ENCODE measurements at regions not wholly inside any gene's neighbourhood (a gene's known extent, or its start where the extent isn't known, plus 50 kb on each side); places are given as distances from the start of the nearest gene placed in this dataset. TPM values are rescaled to one million over a fixed set of nuclear protein-coding genes. Genes with fewer than 3 reads are reported as not detected.

DNA sequence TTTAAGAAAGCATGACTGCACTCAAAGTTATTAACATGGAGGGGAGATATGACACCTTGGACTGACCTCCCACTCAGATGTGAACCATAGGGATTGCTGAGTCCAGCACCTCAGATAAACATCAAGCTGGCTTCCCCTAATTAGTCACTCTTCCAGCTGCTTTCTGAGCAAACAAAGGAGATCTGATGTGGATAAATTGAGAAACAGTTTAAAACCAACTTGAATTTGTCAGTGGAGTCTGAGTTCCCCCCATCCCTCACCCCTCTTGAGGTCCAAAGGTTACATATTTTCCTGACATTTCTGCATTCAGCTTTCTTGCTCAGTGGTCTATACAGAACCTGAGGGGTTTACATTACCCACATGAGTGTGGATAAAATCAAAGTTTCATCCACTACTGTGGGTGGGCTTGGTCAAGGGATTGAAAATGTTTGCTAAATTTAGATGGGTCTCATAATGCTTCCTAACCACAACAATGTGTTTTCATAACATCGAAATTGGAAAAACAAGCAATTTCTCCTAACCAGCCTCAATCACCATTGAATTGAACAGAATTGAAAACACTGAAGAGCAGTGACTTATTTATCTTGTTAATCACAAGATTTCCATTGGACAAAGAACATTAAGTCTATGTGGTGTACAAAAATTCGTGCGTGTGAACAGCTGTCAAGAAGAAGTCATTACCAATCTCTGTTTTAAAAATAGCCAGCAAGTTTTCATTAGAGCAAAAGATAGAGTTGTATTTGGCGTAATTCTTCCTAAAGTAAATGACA is 292.3 kb downstream of the METTL15 start:
- no peaks in the 10 kb centered on the region for H3K36me3 Mint-ChIP-seq (ENCODE audit: insufficient read depth, unreplicated experiment)
- BruUV-seq (replicated peaks): no TSS peak
- no peaks in the 10 kb centered on the region for H3K27me3 Mint-ChIP-seq (ENCODE audit: insufficient read depth, unreplicated experiment)
- H3K27ac Mint-ChIP-seq (ENCODE audit: low read depth, unreplicated experiment): no peak overlapping the region
- POLR2A ChIA-PET: interaction anchor here (0.6 kb wide), 1 partner anchor 928 kb away, joined by 4 read pairs; no protein-coding TSS in a partner anchor
- peak; percentile 16 for DNase-seq (ENCODE audit: unreplicated experiment)
- TF ChIP-seq, protein P1, sequence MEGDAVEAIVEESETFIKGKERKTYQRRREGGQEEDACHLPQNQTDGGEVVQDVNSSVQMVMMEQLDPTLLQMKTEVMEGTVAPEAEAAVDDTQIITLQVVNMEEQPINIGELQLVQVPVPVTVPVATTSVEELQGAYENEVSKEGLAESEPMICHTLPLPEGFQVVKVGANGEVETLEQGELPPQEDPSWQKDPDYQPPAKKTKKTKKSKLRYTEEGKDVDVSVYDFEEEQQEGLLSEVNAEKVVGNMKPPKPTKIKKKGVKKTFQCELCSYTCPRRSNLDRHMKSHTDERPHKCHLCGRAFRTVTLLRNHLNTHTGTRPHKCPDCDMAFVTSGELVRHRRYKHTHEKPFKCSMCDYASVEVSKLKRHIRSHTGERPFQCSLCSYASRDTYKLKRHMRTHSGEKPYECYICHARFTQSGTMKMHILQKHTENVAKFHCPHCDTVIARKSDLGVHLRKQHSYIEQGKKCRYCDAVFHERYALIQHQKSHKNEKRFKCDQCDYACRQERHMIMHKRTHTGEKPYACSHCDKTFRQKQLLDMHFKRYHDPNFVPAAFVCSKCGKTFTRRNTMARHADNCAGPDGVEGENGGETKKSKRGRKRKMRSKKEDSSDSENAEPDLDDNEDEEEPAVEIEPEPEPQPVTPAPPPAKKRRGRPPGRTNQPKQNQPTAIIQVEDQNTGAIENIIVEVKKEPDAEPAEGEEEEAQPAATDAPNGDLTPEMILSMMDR (IDR thresholded peaks at IDR 0.05; ENCODE audit: unreplicated experiment): no peak
- H3K4me1 Mint-ChIP-seq (ENCODE audit: insufficient read depth, unreplicated experiment): no peaks in the 10 kb centered on the region
- CTCF ChIA-PET: interaction anchor here (0.7 kb wide), 1 partner anchor 200 kb away, joined by 3 read pairs; no protein-coding TSS in a partner anchor
- no peak overlapping the region for H3K4me3 Mint-ChIP-seq (ENCODE audit: unreplicated experiment)
- no peaks in the 10 kb centered on the region for H3K9me3 Mint-ChIP-seq (ENCODE audit: unreplicated experiment)
- intact Hi-C loops (cut with micrococcal nuclease): no loop called here

GRCh38 chr11:28393348-28393747 is 285.2 kb downstream of the METTL15 start:
- Mint-ChIP-seq H3K27me3 (ENCODE audit: insufficient read depth, unreplicated experiment) (no peaks in the 10 kb centered on the region), H3K4me1 (ENCODE audit: insufficient read depth, unreplicated experiment) (no peaks in the 10 kb centered on the region), H3K9me3 (ENCODE audit: unreplicated experiment) (no peaks in the 10 kb centered on the region), H3K36me3 (ENCODE audit: insufficient read depth, unreplicated experiment) (no peaks in the 10 kb centered on the region), H3K27ac (ENCODE audit: low read depth, unreplicated experiment) (no peak overlapping the region), H3K4me3 (ENCODE audit: unreplicated experiment) (no peak overlapping the region)
- intact Hi-C loops (cut with micrococcal nuclease): no loop called here
- ChIA-PET CTCF (no interaction called here), POLR2A (no interaction called here)
- no TSS peak for BruUV-seq (replicated peaks)
- TF ChIP-seq, protein P1 (IDR thresholded peaks at IDR 0.05; ENCODE audit: unreplicated experiment): no peak
- no peak for DNase-seq (ENCODE audit: unreplicated experiment)

- H3K27me3 Mint-ChIP-seq (ENCODE audit: insufficient read depth, unreplicated experiment): no peaks in the 10 kb centered on the region
- DNase-seq (ENCODE audit: unreplicated experiment): peak; percentile 47
- peaks cover 11% of the 10 kb centered on the region for H3K4me1 Mint-ChIP-seq (ENCODE audit: insufficient read depth, unreplicated experiment)
- H3K9me3 Mint-ChIP-seq (ENCODE audit: unreplicated experiment): no peaks in the 10 kb centered on the region
- TF ChIP-seq, protein P1 (IDR thresholded peaks at IDR 0.05; ENCODE audit: unreplicated experiment): no peak
- CTCF ChIA-PET: interaction anchor here (0.7 kb wide), 1 partner anchor 115 kb away, joined by 5 read pairs; no protein-coding TSS in a partner anchor
- H3K4me3 Mint-ChIP-seq (ENCODE audit: unreplicated experiment): no peak overlapping the region
- intact Hi-C loops (cut with micrococcal nuclease): no loop called here
- no peaks in the 10 kb centered on the region for H3K36me3 Mint-ChIP-seq (ENCODE audit: insufficient read depth, unreplicated experiment)
- BruUV-seq (replicated peaks): no TSS peak
- POLR2A ChIA-PET: no interaction called here
- H3K27ac Mint-ChIP-seq (ENCODE audit: low read depth, unreplicated experiment): peak overlapping the region; percentile 70
Observed at GRCh38 chr11:28384418-28384817, 276.2 kb downstream of the METTL15 start.

DNA sequence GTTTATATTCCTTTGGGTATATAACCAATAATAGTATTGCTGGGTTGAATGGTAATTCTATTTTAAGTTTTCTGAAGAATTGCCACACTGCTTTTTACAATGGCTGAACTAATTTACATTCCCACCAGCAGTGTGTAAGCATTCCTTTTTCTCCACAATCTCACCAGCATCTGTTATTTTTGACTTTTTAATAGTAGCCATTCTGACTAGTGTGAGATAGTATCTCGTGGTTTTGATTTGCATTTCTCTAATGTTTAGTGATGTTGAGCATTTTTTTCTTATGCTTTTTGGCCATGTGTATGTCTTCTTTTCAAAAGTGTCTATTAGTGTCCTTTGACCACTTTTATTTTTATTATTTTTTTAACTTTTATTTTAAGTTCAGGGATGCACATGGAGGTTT is 275.3 kb downstream of the METTL15 start:
- no peak overlapping the region for H3K4me3 Mint-ChIP-seq (ENCODE audit: unreplicated experiment)
- TF ChIP-seq, protein P1 (IDR thresholded peaks at IDR 0.05; ENCODE audit: unreplicated experiment): no peak
- H3K9me3 Mint-ChIP-seq (ENCODE audit: unreplicated experiment): no peaks in the 10 kb centered on the region
- intact Hi-C loops (cut with micrococcal nuclease): no loop called here
- CTCF ChIA-PET: interaction anchor here (0.7 kb wide), 1 partner anchor 81 kb away, joined by 3 read pairs; no protein-coding TSS in a partner anchor
- H3K36me3 Mint-ChIP-seq (ENCODE audit: insufficient read depth, unreplicated experiment): no peaks in the 10 kb centered on the region
- no peak overlapping the region for H3K27ac Mint-ChIP-seq (ENCODE audit: low read depth, unreplicated experiment)
- BruUV-seq (replicated peaks): no TSS peak
- DNase-seq (ENCODE audit: unreplicated experiment): no peak
- POLR2A ChIA-PET: no interaction called here
- no peaks in the 10 kb centered on the region for H3K27me3 Mint-ChIP-seq (ENCODE audit: insufficient read depth, unreplicated experiment)
- H3K4me1 Mint-ChIP-seq (ENCODE audit: insufficient read depth, unreplicated experiment): peaks cover 11% of the 10 kb centered on the region

Small RNAs in the stretch of these regions (microRNA-seq; reads per million reads assigned to microRNA genes)
- not detected for gene MIR8068
